CD14-positive monocyte (primary cell): ENCODE measurements at regions not wholly inside any gene's neighbourhood (a gene's known extent, or its start where the extent isn't known, plus 50 kb on each side); places are given as distances from the start of the nearest gene placed in this dataset.

ENCODE experiments used
- DNase-seq, 3 donors: peaks; one replicate each; pipeline ENCODE4 v3.0.0-alpha.2; 2011 to 2022
- H2AFZ ChIP-seq: 2 replicates; pipeline ENCODE4 v1.6.0; 2012; ENCODE audit warnings: mild to moderate bottlenecking, low read depth, low read length, inconsistent platforms; ENCODE audit not compliant: insufficient read depth, poor library complexity, severe bottlenecking
- H3K27ac ChIP-seq, 2 donors: 1 replicate in 1 of 2; 2 replicates in 1 of 2; pipeline ENCODE4 v1.5.1; 2012 to 2013; ENCODE audit warnings: low read length in 2 of 2, control low read depth in 1 of 2, inconsistent platforms in 1 of 2, low read depth in 1 of 2, mild to moderate bottlenecking in 1 of 2
- H3K27me3 ChIP-seq, 2 donors: one replicate each; pipeline versions ENCODE4 v1.6.0 to v1.6.1; 2011 to 2013; ENCODE audit warnings: low read length in 2 of 2; ENCODE audit not compliant: control insufficient read depth in 2 of 2, insufficient read depth in 2 of 2
- H3K36me3 ChIP-seq, 2 donors: replicated peaks in 1 of 2; 1 replicate in 1 of 2; 2 replicates in 1 of 2; pipeline versions ENCODE4 v1.5.1 to v1.6.1; 2012 to 2013; ENCODE audit warnings: low read length in 2 of 2, control low read depth in 1 of 2, inconsistent platforms in 1 of 2, mild to moderate bottlenecking in 1 of 2; ENCODE audit not compliant: insufficient read depth in 2 of 2, control insufficient read depth in 1 of 2
- H3K4me1 ChIP-seq, 2 donors: 1 replicate in 1 of 2; 2 replicates in 1 of 2; pipeline versions ENCODE4 v1.5.1 to v1.6.1; 2012 to 2013; ENCODE audit warnings: low read length in 2 of 2, control low read depth in 1 of 2, inconsistent platforms in 1 of 2, mild to moderate bottlenecking in 1 of 2, moderate library complexity in 1 of 2; ENCODE audit not compliant: insufficient read depth in 2 of 2, control insufficient read depth in 1 of 2
- H3K4me2 ChIP-seq: replicated peaks from 2 replicates; pipeline ENCODE3; 2012; ENCODE audit warnings: low read length, moderate library complexity, mild to moderate bottlenecking; ENCODE audit not compliant: poor library complexity, severe bottlenecking; ENCODE audit errors: extremely low read depth
- H3K4me3 ChIP-seq, 3 experiments: fragments of 200-600 bp in 1 of 3; sonication (generic) in 1 of 3; replicated peaks in 1 of 3; 1 replicate in 2 of 3; 2 replicates in 1 of 3; pipeline ENCODE4 v1.5.1; 2011 to 2013; ENCODE audit warnings: low read length in 3 of 3, mild to moderate bottlenecking in 3 of 3, control low read depth in 2 of 3, low read depth in 2 of 3, inconsistent platforms in 1 of 3, moderate library complexity in 1 of 3
- H3K79me2 ChIP-seq: 2 replicates; pipeline ENCODE4 v1.6.0; 2012; ENCODE audit warnings: mild to moderate bottlenecking, control low read depth, inconsistent platforms, low read length, moderate library complexity; ENCODE audit not compliant: insufficient read depth
- H3K9ac ChIP-seq: 2 replicates; pipeline ENCODE4 v1.6.0; 2017; ENCODE audit warnings: low read length, mild to moderate bottlenecking; ENCODE audit not compliant: insufficient read depth, poor library complexity, severe bottlenecking
- H3K9me3 ChIP-seq, 2 donors: replicated peaks in 1 of 2; 1 replicate in 1 of 2; 2 replicates in 1 of 2; pipeline versions ENCODE4 v1.5.1 to v1.6.1; 2012 to 2013; ENCODE audit warnings: low read length in 2 of 2, control low read depth in 1 of 2; ENCODE audit not compliant: control insufficient read depth in 1 of 2, insufficient read depth in 1 of 2
- H4K20me1 ChIP-seq: 2 replicates; pipeline ENCODE4 v1.6.0; 2012; ENCODE audit warnings: mild to moderate bottlenecking, low read length, control low read depth, moderate library complexity; ENCODE audit not compliant: insufficient read depth
- H3K27ac Mint-ChIP-seq, 7 donors: one replicate each; pipeline ENCODE4 v1.8.0; 2020; ENCODE audit warnings: mild to moderate bottlenecking in 7 of 7, mixed read lengths in 7 of 7, moderate library complexity in 6 of 7, inconsistent platforms in 2 of 7
- H3K27me3 Mint-ChIP-seq, 3 donors: one replicate each; pipeline ENCODE4 v1.8.0; 2021 to 2022; ENCODE audit warnings: low read depth in 3 of 3, mild to moderate bottlenecking in 3 of 3, mixed read lengths in 3 of 3, moderate library complexity in 3 of 3, inconsistent platforms in 1 of 3
- H3K36me3 Mint-ChIP-seq, 2 donors: one replicate each; pipeline ENCODE4 v1.8.0; 2020; ENCODE audit warnings: mixed read lengths in 2 of 2, inconsistent platforms in 1 of 2, mild to moderate bottlenecking in 1 of 2
- H3K4me1 Mint-ChIP-seq: one replicate; pipeline ENCODE4 v1.8.0; 2020; ENCODE audit warnings: mild to moderate bottlenecking, mixed read lengths
- H3K4me3 Mint-ChIP-seq, 2 donors: one replicate each; pipeline ENCODE4 v1.8.0; 2020; ENCODE audit warnings: mild to moderate bottlenecking in 2 of 2, mixed read lengths in 2 of 2, moderate library complexity in 1 of 2
- H3K9me3 Mint-ChIP-seq, 7 donors: one replicate each; pipeline ENCODE4 v1.8.0; 2020 to 2022; ENCODE audit warnings: mixed read lengths in 7 of 7, mild to moderate bottlenecking in 6 of 7, moderate library complexity in 6 of 7, inconsistent platforms in 2 of 7
- CTCF ChIP-seq: fragments of 200-600 bp; IDR thresholded peaks from one replicate; pipeline ENCODE4 v1.8.0; 2022; ENCODE audit warnings: antibody characterized with exemption, mild to moderate bottlenecking
- WGBS: methylation state at CpG from one replicate; pipeline ENCODE4 v1.1.5; 2013; ENCODE audit warnings: missing lambda C conversion rate; ENCODE audit not compliant: insufficient coverage; 5-methylcytosine and 5-hydroxymethylcytosine counted together
- intact Hi-C, 2 donors: fragments of 100-400 bp; cut with micrococcal nuclease; formaldehyde crosslinking; loops; one replicate each; pipeline versions ENCODE4 v1.15.0 to v1.15.1; 2023

- Mint-ChIP-seq H3K4me3 (no peak overlapping the region), H3K27me3 (no peaks in the 10 kb centered on the region), H3K4me1 (peaks cover 24% of the 10 kb centered on the region), H3K27ac (no peak overlapping the region), H3K9me3 (peaks cover 0 to 1% (median 0%) of the 10 kb centered on the region in 7 donors), H3K36me3 (no peaks in the 10 kb centered on the region)
- Histone ChIP-seq H2AFZ (no peak overlapping the region), H3K36me3 (no peaks in the 10 kb centered on the region), H3K9ac (no peak overlapping the region), H3K27me3 (no peaks in the 10 kb centered on the region), H4K20me1 (no peaks in the 10 kb centered on the region), H3K27ac (no peak overlapping the region), H3K4me1 (peaks cover 14 to 17% of the 10 kb centered on the region in 2 donors), H3K79me2 (no peaks in the 10 kb centered on the region), H3K4me3 (no peak overlapping the region), H3K4me2 (no peak overlapping the region), H3K9me3 (no peaks in the 10 kb centered on the region)
- no peak for TF ChIP-seq CTCF
- 100% methylated on average over 1 of the region's 3 CpGs for WGBS
- no peak for DNase-seq
- intact Hi-C loops: no loop called here
These were observed 131.5 kb upstream of the SERTAD2 start for GRCh38 chr2:64785245-64785644.

DNA sequence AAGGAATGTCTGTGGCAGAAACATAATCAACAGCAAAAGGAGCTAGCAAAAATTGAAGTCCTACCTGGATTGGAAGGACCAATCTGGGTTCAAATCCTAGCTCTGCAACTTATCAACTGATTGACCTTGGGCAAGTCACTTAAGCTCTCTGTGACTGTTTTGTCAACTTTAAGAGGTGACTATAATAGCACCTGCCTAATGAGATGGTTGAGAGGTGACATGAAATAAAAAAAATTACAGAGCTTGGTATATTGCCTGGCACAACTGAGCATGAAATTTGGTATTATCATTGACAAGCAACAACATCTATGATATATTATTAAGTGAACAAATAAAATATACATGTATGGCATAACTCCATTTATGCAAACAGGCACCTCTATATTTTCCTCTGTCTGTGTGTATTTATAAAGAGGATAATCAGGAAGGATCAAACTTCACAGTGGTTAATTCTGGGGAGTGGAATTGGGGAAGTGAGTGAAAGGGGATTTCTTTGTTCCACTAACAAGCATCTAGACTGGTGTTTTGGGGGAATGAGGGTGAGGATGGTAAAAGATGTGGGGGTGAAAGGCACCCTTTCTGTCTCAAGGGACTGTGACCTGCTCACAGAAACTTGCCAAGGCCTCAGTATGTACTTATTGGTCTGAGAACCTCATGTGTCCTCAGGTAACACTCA, 132.8 kb upstream of the SERTAD2 start:
- Mint-ChIP-seq H3K27ac (peak overlapping the region in 3 of 7 donors; percentile 23 to 63 (median 43)), H3K4me1 (peaks cover 24% of the 10 kb centered on the region), H3K36me3 (no peaks in the 10 kb centered on the region), H3K4me3 (no peak overlapping the region), H3K9me3 (peaks cover 0 to 1% (median 0%) of the 10 kb centered on the region in 7 donors), H3K27me3 (no peaks in the 10 kb centered on the region)
- H3K36me3 ChIP-seq: no peaks in the 10 kb centered on the region
- no peak for TF ChIP-seq CTCF
- H3K79me2 ChIP-seq: no peaks in the 10 kb centered on the region
- H3K4me3 ChIP-seq: no peak overlapping the region
- H3K4me1 ChIP-seq: peaks cover 14 to 16% of the 10 kb centered on the region in 2 donors
- DNase-seq: peak; percentile 22 to 62 (median 44)
- H3K9me3 ChIP-seq: no peaks in the 10 kb centered on the region
- no peak overlapping the region for H3K9ac ChIP-seq
- no peaks in the 10 kb centered on the region for H4K20me1 ChIP-seq
- H3K27ac ChIP-seq: no peak overlapping the region
- H2AFZ ChIP-seq: no peak overlapping the region
- no peak overlapping the region for H3K4me2 ChIP-seq
- H3K27me3 ChIP-seq: no peaks in the 10 kb centered on the region
- intact Hi-C loops: no loop called here
